ENCODE measurements at regions not wholly inside any gene's neighbourhood (a gene's known extent, or its start where the extent isn't known, plus 50 kb on each side); places are given as distances from the start of the nearest gene placed in this dataset.

- H3K27ac ChIP-seq: no peak overlapping the region
- TF ChIP-seq CTCF (IDR thresholded peaks at IDR 0.05): no peak
- TF ChIP-seq ZFX (IDR thresholded peaks at IDR 0.05; ENCODE audit: borderline replicate concordance): no peak
Measured at GRCh38 chr18:60872434-60872833, 460.8 kb upstream of the CDH20 start.

- H3K27ac ChIP-seq: no peak overlapping the region
Measured at GRCh38 chr18:60873708-60874107, 459.5 kb upstream of the CDH20 start.

GRCh38 chr18:60875957-60876507, 457.2 kb upstream of the CDH20 start:
- no peak overlapping the region for H3K27ac ChIP-seq
- TF ChIP-seq ZFX (IDR thresholded peaks at IDR 0.05; ENCODE audit: borderline replicate concordance) (no peak), CTCF (IDR thresholded peaks at IDR 0.05) (no peak)

More at GRCh38 chr18:60873708-60874107, 459.5 kb upstream of the CDH20 start:
- TF ChIP-seq ZFX (IDR thresholded peaks at IDR 0.05; ENCODE audit: borderline replicate concordance): no peak
- no peak for TF ChIP-seq CTCF (IDR thresholded peaks at IDR 0.05)

- H3K27ac ChIP-seq: no peak overlapping the region
- no peak for TF ChIP-seq CTCF (IDR thresholded peaks at IDR 0.05)
- TF ChIP-seq ZFX (IDR thresholded peaks at IDR 0.05; ENCODE audit: borderline replicate concordance): no peak
Measured at GRCh38 chr18:60880184-60880583, 453.0 kb upstream of the CDH20 start.

- TF ChIP-seq CTCF (IDR thresholded peaks at IDR 0.05) (no peak), ZFX (IDR thresholded peaks at IDR 0.05; ENCODE audit: borderline replicate concordance) (no peak)
- H3K27ac ChIP-seq: no peak overlapping the region
Measured at GRCh38 chr18:60883587-60883986, 449.6 kb upstream of the CDH20 start.

- TF ChIP-seq ZFX (IDR thresholded peaks at IDR 0.05; ENCODE audit: borderline replicate concordance): no peak
- no peak for TF ChIP-seq CTCF (IDR thresholded peaks at IDR 0.05)
- H3K27ac ChIP-seq: no peak overlapping the region
Measured at GRCh38 chr18:60888071-60888624, 445.1 kb upstream of the CDH20 start.

- TF ChIP-seq CTCF (IDR thresholded peaks at IDR 0.05): no peak
- TF ChIP-seq ZFX (IDR thresholded peaks at IDR 0.05; ENCODE audit: borderline replicate concordance): no peak
Measured at GRCh38 chr18:60889442-60889841, 443.8 kb upstream of the CDH20 start.

More at GRCh38 chr18:60889442-60889841, 443.8 kb upstream of the CDH20 start:
- H3K27ac ChIP-seq: no peak overlapping the region
